ENCODE measurements at regions not wholly inside any gene's neighbourhood (a gene's known extent, or its start where the extent isn't known, plus 50 kb on each side); places are given as distances from the start of the nearest gene placed in this dataset.
A peak's percentile ranks its signal among the peaks of the same experiment; 100 is the strongest.

DNA sequence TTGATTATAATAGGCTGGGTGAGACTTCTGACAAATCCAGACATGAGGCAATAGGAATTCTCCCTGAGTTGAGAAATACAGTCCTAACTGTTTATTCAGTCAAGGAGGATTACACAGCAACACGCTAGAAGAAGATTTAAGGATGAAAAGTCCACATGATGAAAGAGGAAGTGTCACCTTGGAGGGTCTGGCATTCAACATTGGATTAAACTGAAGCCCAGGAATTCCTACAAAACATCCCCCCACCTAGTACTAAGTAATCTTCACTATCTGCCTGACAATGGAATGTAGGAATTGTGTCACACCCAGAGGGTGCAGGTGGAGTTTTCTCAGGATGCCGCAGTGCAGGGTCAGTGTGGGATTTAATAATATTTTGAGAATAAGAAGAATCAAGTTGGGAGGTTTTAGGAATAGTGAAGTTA lies 142.4 kb downstream of the SOCS6 start:
- no peak for ATAC-seq

DNA sequence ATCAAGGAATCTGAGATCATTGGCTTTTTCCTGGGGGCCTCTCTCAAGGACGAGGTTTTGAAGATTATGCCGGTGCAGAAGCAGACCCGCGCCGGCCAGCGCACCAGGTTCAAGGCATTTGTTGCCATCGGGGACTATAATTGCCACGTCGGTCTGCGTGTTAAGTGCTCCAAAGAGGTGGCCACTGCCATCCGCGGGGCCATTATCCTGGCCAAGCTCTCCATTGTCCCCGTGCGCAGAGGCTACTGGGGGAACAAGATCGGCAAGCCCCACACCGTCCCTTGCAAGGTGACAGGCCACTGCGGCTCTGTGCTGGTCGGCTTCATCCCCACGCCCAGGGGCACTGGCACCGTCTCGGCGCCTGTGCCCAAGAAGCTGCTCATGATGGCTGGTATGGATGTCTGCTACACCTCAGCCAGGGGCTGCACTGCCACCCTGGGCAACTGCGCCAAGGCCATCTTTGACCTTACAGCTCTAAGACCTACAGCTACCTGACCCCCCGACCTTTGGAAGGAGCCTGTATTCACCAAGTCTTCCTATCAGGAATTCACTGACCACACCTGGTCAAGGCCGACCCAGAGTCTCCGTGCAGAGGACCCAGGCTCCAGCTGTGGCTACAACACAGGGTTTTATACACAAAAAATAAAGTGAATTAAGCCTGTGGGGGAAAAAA lies 141.8 kb downstream of the SOCS6 start:
- no peak for ATAC-seq

DNA sequence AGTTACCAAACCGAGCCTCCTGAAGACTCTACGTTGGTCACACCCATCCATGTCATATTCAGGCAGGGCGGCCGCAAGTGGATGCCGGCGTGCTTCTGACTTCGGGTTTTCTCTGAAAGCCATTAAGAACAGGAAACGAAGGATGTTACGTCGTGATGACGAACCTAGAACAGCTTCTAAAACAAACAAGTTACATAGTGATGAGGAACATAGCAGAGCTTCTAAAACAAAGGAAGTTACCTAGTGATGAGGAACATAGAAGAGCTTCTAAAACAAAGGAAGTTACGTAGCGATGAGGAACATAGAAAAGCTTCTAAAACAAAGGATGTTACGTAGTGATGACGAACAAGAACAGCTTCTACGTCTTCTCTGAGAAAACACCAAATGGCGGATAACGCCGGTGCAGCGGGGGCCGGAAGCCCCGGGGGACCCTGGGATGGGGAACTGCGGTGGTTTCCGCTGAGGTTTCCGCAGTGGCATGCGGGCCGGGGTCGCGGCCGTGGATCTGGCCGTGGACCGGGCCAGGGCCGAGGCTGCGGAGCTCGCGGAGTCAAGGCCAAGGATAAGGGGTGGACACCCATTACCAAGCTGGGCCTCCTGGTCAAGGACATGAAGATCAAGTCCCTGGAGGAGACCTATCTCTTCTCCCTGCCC lies 141.1 kb downstream of the SOCS6 start:
- ATAC-seq = no peak

DNA sequence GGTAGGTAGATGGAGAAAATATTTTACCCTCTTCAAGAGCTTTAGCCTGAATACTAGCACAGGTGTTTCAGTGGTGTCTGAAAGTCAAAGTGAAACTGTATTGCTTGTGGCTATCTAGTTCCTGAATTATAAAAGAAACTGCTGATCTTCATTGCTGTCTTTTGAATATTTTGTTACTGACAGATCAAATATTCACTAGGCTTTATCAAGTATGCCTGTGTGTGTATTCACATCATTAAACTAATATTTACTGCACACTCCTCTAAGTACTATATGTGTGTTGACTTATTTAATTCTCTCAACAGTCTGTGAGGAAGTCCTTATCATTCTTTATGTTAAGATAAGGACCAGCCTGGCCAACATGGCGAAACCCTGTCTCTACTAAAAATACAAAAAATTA lies 139.6 kb downstream of the SOCS6 start:
- ATAC-seq = no peak

DNA sequence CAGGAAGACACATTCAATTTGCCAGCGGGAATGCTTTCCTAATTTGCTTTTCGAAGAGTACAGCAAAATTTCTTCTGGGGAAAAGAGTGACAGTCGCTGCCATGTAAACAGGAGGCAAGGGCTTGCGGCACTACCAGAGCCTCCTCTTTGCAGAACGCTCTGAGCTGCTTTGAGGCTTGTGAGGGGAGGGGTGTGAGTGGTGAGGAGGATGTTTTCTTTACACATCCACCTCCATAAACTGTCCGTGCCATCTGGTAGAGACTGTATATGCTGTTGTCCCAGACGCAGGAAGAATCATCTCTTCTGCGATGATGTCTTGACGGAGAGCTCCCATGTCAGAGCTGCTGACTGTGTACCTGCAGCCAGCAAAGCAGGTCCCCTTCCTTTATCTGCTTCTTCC lies 138.0 kb downstream of the SOCS6 start:
- ATAC-seq = no peak

DNA sequence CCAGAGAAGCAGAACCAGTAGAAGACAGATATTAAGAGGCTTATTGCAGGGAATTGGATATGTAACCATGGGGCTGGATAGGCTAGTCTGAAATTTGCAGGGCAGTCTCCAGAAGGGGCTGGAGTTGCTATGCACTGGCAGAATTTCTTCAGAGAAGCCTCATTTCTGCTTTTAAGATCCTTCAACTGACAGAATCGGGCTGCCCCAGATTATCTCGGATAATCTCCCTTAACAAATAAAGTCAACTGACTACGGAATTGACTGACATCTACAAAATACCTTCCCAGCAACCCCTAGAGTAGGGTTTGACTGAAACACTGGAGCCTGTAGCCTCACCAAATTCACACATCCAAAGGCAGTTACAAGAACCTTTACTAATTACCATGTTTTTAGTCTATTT lies 136.4 kb downstream of the SOCS6 start:
- ATAC-seq = no peak

DNA sequence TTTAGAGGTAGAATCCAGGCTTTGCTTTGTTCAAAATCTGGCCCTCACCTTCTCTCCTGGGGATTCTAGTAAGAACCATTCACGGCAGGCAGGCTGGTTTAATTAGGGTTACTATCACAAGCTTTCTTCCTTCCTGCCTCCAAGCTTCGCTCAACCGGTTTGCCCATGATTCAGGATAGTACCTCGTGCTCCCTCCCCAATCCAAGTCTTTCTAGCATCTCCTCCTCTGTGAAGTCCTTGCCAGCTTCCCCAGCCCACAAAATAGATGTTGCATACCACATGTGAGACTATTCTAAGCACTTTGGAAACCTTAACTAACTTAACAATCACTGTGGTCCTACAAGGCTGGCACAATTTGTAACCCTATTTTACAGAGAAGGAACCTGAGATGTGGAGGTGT lies 135.1 kb downstream of the SOCS6 start:
- no peak for ATAC-seq

DNA sequence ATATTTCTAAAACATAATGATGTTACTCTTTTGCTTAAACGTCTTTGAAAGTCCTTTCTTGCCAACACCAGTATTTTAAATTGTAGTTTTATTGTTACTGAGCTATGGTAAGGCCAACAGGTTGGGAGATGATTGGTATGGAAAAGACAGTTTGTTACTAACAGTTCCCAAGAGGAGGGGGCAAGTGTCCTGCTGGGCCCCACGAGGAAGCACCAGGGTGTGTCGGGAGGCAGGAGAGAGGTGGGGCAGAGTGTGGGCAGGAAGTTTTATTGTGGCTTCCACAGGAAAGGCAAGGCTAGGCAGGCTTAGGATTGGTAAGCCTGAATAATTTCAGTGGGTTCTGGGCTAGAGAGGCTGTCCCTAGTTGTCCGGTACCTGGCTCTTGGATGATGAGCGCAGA lies 134.3 kb downstream of the SOCS6 start:
- no peak for ATAC-seq

DNA sequence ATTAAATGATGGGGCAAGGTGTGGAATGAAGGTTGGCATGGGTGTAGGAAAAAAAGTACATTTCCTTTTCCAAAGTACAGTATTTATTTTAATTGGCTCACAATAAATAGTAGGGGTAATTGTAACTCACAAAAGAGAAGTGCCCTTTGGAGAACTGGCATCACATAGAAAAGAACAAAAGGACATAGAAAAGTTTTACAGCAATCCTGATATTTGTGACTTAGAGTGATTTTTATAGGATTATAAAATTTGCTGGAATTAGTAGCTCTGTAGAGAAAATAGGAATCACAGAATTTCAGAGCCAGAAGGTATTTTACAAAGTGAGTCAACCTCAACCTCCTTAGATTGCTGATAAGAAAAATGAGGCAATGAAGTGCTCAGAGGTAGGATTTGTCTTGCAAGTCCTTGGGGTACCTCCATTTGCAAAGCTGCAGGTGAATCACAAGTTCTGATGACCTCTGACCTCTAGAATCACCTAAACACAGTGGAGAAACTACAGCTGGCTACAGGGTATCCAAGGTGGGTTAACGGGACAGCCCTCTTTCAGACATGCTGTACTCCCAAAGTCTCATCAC lies 133.6 kb downstream of the SOCS6 start:
- ATAC-seq = no peak

DNA sequence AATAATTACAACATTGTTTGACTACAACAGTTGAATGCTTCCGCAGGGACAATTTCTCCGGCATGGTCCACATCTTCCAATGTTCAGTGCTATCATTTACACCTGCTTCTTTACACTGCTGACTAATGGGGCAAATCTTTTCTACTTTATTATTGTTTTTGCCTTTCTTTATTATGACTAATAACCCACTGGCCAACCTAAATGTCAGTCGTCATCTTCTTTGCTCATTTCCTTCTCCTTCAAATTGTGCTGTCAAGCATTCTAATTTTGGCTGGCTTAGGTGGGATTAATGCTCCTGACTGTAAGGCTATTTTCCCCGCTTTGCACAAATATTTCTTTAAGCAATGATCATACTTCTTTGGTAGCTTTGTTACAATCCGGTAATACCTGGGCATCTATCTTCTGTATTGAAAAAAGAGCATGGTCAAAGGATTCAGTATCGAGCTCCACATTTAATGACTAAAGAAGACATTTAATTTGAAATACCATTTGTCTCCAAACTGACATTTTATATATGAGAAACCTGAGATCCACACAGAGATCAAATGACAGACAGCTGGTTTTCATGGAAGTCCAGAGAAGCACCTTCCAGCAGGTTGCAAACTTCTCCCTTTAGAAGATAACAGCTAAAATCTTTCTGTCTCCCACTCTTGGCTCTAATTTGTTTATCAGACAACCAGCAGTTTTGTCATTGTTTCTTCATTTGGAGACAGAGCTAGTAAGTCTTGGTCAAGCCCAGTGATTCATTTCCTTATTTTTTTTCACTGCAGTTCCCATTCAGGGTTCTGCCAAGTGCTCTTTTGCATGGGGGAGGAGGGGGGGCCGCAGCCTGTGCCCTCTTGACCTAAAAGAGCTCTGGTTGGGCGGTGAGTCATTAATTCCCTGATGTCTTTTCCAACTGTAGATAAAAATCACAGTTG lies 132.9 kb downstream of the SOCS6 start:
- no peak for ATAC-seq

DNA sequence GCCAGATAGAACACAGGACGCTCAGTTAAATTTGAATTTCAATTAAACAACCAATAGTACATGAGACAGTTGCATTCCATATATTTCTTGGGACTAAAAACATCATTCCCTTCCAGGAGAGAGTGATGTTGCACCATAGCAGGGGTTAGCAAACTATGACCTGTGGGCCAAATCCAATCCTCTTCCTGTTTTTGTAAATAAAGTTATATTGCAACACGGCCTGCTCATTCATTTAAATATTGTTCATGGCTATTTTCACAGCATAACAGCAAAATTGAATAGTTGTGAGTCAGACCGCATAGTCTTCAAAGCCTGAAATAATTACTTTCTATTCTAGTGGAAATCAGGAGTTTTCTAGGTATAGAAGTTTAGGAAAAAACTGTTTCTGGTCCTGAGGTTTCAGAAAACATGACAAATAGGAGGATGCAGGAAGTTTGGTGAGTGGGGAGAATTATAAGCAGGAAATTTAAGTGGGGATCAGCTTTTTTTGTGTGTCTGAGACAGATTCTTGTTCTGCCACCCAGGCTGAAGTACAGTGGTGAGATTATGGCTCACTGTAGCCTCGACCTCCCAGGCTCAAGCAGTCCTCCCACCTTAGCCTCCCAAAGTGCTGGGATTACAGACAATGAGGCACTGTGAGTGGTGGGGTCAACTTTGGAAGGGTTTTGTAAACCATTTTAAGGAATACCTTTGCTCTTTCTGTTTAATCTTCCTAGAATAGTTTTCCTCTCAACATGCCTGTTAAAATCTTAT lies 131.5 kb downstream of the SOCS6 start:
- ATAC-seq = no peak

DNA sequence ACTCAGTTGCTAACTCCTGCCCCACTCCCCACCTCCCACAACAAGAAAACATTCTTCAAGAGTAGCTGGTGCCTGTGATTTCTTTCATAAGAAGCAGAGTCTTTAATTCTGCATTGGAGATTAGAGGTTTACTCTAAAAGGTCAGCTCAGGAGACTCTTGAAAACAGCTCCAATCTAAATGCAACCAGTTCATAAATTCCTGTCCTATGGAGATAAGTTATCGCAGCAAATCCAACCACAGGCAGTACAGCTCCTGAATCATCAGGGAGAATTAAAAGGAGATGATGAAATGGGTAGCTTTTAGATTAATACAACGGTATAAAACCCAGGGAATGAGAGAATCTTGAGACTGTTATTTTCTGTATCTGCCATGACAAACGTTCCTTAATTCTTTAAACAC lies 130.7 kb downstream of the SOCS6 start:
- no peak for ATAC-seq

DNA sequence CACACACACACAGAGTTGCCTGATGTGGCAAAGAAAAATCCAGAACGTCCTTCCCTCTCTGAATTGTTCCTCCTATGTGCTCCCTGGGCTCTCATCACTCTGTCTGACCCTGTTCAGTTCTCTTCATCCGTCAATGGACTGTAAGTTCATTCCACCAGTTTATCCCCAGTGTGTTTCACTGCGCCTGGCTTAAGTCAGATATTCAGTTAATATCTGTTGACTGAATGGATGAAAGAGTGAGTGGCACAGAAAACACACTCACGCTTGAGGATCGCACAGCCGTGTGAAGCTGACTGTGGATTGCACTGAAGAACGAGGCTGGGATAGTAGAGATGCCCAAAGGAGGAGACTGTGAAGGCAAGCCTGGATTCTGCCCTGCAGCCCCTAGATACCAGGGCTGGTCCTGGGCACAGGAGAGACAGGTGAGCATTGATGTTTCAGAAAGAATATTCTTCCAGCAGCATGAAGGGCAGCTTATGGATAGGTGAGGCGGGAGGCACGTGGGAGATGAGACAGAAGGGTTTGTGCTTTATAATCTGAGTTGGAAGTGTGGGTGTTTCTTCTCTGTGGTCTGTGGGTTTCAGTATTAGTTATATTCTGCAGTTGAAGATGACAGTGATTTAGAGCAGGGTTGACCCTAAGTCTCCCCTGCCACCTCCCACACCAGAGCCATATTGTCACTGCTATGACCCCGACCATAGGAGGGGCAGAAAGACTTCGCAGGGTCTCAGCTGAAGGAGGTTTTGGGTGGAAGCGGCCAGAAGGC lies 129.9 kb downstream of the SOCS6 start:
- ATAC-seq = peak; percentile 29 to 56

DNA sequence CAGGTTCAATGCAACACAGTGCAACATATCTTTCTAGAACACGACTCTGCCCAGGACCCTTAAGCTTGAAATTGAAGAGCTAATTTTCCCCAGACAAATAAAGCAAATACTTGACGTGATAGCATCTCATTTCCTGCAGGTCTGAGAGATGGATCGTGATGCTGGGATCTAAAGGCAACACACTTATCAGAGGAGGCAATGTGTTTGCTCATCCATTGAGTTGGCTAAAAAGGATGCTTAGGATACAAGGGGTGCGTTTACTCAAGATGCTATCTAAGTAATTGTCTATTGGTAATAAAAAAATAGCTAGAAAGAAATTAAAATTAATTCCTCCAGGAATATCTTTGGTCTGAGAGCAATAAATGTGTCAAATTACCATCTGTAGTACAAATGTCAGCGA lies 129.0 kb downstream of the SOCS6 start:
- no peak for ATAC-seq

DNA sequence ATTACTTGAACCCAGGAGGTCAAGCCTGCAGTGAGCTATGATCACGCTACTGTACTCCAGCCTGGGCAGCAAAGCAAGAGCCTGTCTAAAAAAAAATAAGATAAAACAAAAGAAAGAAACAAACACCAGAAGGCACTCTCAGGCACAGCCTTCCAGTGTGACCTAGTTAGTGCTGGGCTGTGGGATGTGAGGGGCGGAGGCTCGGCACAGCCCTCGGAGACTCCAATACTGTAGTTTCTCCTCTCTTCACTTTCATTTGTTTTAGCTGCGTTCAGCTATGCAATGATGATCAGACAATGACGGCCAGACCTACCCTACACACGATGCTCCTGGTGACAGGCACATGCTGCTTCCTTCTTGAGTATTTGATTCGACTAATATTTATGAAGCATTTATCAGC lies 127.7 kb downstream of the SOCS6 start:
- ATAC-seq = no peak

DNA sequence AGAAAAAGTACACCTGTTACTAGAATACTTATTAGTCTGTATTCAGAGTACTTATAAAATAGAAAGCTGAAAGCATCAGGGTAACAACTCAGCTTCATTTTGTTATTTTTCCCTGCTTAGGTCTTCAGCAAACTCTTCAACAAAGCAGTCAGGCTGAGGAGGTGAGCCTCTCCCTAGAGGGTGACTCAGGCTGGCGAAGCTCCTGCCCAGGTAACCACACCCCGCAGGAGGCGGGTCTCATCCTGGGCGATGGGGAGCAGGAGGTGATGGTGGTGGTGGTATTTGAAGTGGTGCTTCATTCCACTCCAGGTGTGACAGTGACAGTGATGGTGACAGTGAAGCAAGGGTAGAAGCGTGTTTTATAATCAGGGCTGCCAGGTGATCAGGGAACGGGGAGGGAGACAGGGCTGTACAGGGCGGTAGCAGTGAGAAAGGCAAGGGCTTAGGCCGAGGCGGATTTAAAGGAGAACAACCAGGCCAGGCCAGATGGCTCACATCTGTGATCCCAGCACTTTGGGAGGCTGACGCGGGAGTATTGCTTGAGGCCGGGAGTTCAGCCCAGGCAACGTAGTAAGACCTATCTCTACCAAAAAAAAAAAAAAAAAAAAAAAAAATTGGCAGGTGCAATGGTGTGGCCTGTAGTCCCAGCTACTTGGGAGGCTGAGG lies 127.1 kb downstream of the SOCS6 start:
- no peak for ATAC-seq

DNA sequence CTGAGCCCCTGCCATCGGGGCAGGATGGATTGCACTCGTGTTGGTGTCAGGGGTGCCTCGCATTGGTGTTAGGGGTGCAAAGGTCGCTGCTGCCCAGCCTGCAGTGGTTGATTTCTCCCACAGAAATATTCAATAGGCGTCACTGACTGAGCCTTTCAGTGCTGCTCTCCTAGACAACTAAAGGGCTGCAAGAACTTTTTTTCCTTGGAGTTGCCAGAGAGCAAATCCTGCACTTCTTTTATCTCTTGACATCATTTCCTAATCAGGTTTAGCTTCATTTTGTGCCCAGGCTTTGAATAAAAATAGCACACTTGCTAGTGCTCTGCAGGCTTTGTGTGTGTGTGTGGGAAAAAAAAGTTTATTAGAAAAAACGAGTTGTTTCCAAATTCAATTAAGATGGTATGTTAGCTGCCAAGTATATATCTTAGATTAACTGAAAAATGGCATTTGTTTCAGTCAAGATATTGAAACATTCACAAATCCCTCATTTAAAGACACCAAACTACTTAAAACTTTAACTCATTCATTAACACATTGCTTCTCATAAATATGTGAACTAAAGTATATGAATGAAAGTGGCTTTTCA lies 125.6 kb downstream of the SOCS6 start:
- no peak for ATAC-seq

DNA sequence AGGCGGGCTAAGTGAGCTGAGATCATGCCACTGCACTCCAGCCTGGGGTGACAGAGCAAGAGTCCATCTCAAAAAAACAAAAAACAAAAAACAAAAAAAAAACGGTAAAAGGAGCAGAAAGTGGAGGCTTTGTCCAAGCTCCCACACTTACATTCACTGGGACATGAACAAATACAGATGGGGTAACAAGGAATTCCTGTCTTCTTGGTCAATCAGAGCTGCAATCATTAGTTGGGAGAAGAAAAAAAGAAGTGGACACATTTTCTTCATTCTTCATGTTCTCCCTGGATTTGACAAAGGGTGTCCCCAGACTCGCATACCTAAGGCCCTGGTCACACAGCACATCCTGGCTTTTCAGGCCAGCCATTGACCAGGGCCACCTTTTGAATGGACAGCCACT lies 124.6 kb downstream of the SOCS6 start:
- ATAC-seq = no peak

DNA sequence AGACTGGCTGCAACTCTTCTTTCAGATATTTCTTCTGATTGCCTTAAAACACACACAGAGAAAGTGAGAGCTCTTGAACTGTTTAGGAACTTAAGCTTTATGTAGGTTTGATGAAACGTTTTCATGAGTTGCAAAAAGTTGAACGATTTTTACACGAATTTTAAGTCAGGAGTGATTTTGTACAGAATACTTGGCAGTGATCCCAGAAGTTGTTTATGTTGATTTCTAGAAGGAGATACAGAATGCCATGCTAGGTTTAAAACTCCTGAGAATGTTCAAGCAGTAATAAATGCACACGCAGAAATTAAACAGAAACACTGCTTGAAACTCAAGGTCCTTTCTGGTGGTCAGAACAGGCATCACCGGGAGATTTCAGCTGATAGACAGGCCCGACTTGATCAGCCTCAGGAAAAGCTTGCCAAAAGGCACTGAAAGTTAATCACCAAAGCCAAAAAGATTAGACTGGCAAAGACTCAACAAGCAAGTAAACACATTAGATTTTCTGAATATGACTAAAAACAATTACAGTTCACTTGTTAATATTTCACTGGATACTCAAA lies 123.1 kb downstream of the SOCS6 start:
- no peak for ATAC-seq

DNA sequence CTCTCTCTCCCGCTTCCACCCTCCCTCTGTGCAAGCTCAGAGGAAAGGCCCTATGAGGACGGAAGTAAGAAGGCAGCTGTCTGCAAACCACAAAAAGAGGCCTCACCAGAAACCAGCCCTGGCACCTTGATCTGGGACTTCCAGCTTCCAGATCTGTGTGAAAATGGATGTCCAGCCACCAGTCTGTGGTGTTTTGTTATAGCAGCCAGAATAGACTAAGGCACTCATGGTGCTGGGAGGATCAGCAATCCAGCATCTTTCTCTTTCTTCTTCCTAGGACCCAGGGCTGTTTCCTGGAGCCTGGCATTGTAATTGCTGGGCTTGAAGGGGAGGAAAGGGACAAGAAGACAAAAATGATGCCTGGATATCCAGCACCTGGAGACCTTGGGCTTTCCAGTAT lies 122.5 kb downstream of the SOCS6 start:
- no peak for ATAC-seq

DNA sequence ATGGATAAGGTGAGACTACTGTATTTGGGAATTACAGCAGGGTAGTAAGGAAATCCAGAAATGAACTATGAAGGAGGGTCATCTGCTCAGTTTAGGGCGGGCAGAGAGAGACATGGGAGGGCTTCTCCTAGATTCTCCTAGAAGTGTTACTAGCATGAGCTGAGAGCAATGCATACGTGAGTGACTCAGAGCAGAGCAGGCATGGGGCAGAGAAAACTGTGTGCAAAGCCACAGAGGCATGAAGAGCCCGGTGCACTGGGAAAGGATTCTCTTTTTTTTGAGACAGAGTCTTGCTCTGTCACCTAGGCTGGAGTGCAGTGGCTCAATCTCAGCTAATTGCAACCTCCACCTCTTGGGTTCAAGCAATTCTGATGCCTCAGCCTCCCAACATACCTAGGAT lies 116.2 kb downstream of the SOCS6 start:
- no peak for ATAC-seq
